GM23338 (cell line): ENCODE measurements at regions not wholly inside any gene's neighbourhood (a gene's known extent, or its start where the extent isn't known, plus 50 kb on each side); places are given as distances from the start of the nearest gene placed in this dataset.

Source experiments
- ATAC-seq: fragments of 200-7000 bp; cut with Tn5 transposase; 3 replicates; pipeline ENCODE4 v1.9.1; 2020
- DNase-seq: peaks from one replicate; pipeline ENCODE4 v3.0.0-alpha.2; 2015; ENCODE audit warnings: low spot score
- H2AFZ ChIP-seq: fragments of 200-600 bp; sonication (generic); 2 replicates; pipeline ENCODE4 v1.8.0; 2016; ENCODE audit warnings: antibody characterized with exemption, mild to moderate bottlenecking, moderate library complexity
- H3F3A ChIP-seq: fragments of 200-600 bp; sonication (generic); replicated peaks from 2 replicates; pipeline ENCODE4 v1.8.0; 2017; ENCODE audit warnings: antibody characterized with exemption, mixed run types, low read depth
- H3K27ac ChIP-seq: fragments of 200-600 bp; sonication (generic); 2 replicates; pipeline ENCODE4 v1.6.1; 2016; ENCODE audit warnings: low read depth
- H3K27me3 ChIP-seq: fragments of 200-600 bp; sonication (generic); 2 replicates; pipeline ENCODE4 v1.8.0; 2016; ENCODE audit warnings: mild to moderate bottlenecking, mixed run types, moderate library complexity; ENCODE audit not compliant: insufficient read depth
- H3K36me3 ChIP-seq: fragments of 200-600 bp; sonication (generic); 2 replicates; pipeline ENCODE4 v1.8.0; 2016; ENCODE audit warnings: mild to moderate bottlenecking; ENCODE audit not compliant: insufficient read depth
- H3K4me1 ChIP-seq: fragments of 200-600 bp; sonication (generic); 2 replicates; pipeline ENCODE4 v1.8.0; 2016; ENCODE audit warnings: mild to moderate bottlenecking, moderate library complexity; ENCODE audit not compliant: insufficient read depth
- H3K4me2 ChIP-seq: fragments of 200-600 bp; sonication (generic); 2 replicates; pipeline ENCODE4 v1.7.1; 2017; ENCODE audit warnings: mixed run types
- H3K4me3 ChIP-seq: fragments of 200-600 bp; sonication (generic); 2 replicates; pipeline ENCODE4 v1.6.1; 2016; ENCODE audit warnings: mixed run types
- H3K79me2 ChIP-seq: fragments of 200-600 bp; sonication (generic); replicated peaks from 2 replicates; pipeline ENCODE4 v1.8.0; 2017; ENCODE audit warnings: mild to moderate bottlenecking; ENCODE audit not compliant: insufficient read depth
- H3K9me2 ChIP-seq: fragments of 200-600 bp; sonication (generic); 2 replicates; pipeline ENCODE4 v1.8.0; 2017; ENCODE audit not compliant: insufficient read depth
- H4K20me1 ChIP-seq: fragments of 200-600 bp; sonication (generic); replicated peaks from 2 replicates; pipeline ENCODE4 v1.8.0; 2017; ENCODE audit warnings: mild to moderate bottlenecking; ENCODE audit not compliant: insufficient read depth
- H3K27ac Mint-ChIP-seq: 2 replicates; pipeline ENCODE4 v1.8.0; 2020; ENCODE audit warnings: inconsistent platforms, mild to moderate bottlenecking, moderate library complexity, mixed read lengths
- H3K27me3 Mint-ChIP-seq: 3 replicates; pipeline ENCODE4 v1.8.0; 2022; ENCODE audit warnings: low read depth, mild to moderate bottlenecking, moderate library complexity, mixed read lengths, inconsistent platforms; ENCODE audit not compliant: insufficient read depth, poor library complexity
- H3K36me3 Mint-ChIP-seq: 3 replicates; pipeline ENCODE4 v1.8.0; 2021; ENCODE audit warnings: low read depth, mild to moderate bottlenecking, inconsistent platforms, moderate library complexity, mixed read lengths
- H3K4me1 Mint-ChIP-seq: 3 replicates; pipeline ENCODE4 v1.8.0; 2020; ENCODE audit warnings: mild to moderate bottlenecking, inconsistent platforms, mixed read lengths
- H3K4me3 Mint-ChIP-seq: 3 replicates; pipeline ENCODE4 v1.8.0; 2021; ENCODE audit warnings: moderate library complexity, mild to moderate bottlenecking, inconsistent platforms, mixed read lengths
- H3K9me3 Mint-ChIP-seq: 3 replicates; pipeline ENCODE4 v1.8.0; 2020; ENCODE audit warnings: moderate library complexity, mild to moderate bottlenecking, inconsistent platforms, mixed read lengths
- CREB1 ChIP-seq: fragments of 250-450 bp; sonication (Bioruptor Pico); IDR thresholded peaks from 2 replicates; pipeline ENCODE4 v1.5.0; 2020; ENCODE audit warnings: low read depth, mild to moderate bottlenecking, moderate library complexity
- EZH2 ChIP-seq: fragments of 200-600 bp; sonication (generic); IDR thresholded peaks from one replicate; pipeline ENCODE4 v1.8.0; 2017; ENCODE audit warnings: antibody characterized with exemption, mild to moderate bottlenecking, low read depth; ENCODE audit not compliant: unreplicated experiment
- EZH2phosphoT487 ChIP-seq: fragments of 200-600 bp; sonication (generic); IDR thresholded peaks from one replicate; pipeline ENCODE4 v1.8.1; 2018; ENCODE audit warnings: antibody characterized with exemption; ENCODE audit not compliant: unreplicated experiment
- NANOG ChIP-seq: IDR thresholded peaks from 2 replicates; pipeline ENCODE4 v1.6.1; 2016; ENCODE audit warnings: antibody characterized with exemption, borderline replicate concordance
- POLR2AphosphoS5 ChIP-seq: IDR thresholded peaks from 2 replicates; pipeline ENCODE4 v1.6.1; 2016; ENCODE audit warnings: antibody characterized with exemption, low read depth
- STAT1 ChIP-seq: IDR thresholded peaks from one replicate; pipeline ENCODE4 v1.6.1; 2016; ENCODE audit warnings: antibody characterized with exemption; ENCODE audit not compliant: unreplicated experiment
- ZNF331 ChIP-seq: fragments of 250-450 bp; sonication (Bioruptor Pico); IDR thresholded peaks from 2 replicates; pipeline ENCODE4 v1.5.0; 2020; ENCODE audit warnings: low read depth, mild to moderate bottlenecking, moderate library complexity
- TF ChIP-seq, protein P1 (sequence below): IDR thresholded peaks from one replicate; pipeline ENCODE4 v1.6.1; 2018; ENCODE audit warnings: antibody characterized with exemption; ENCODE audit not compliant: unreplicated experiment
- TF ChIP-seq, protein P2 (sequence below), 2 experiments: fragments of 200-600 bp in 1 of 2; sonication (generic) in 1 of 2; conservative IDR thresholded peaks; 2 replicates each; pipeline versions ENCODE4 v1.5.1 to v1.6.1; 2016 to 2017; ENCODE audit warnings: antibody characterized with exemption in 2 of 2, low read depth in 2 of 2, mild to moderate bottlenecking in 2 of 2, moderate library complexity in 1 of 2
- TF ChIP-seq, protein P3 (sequence below): IDR thresholded peaks from 2 replicates; pipeline ENCODE4 v1.6.1; 2016; ENCODE audit warnings: antibody characterized with exemption

DNA sequence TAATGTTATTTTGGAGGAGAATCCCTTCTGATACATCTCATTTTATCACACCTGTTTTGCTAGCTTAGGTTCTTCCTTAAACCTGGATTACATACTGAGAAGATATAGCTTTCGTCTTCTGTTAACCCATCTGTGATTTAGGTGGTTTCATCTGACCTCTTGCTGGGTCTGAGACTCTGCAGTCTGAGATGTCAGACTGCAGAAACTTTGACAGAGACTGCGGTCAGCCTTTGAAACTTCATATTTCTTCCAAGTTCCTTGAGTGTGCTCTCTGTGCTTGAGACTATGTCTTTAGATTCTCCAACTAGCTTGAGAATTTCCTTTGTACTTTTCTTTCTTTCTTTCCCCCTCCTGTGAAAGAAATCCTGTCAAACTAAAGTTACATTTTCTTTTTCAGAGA, 196.4 kb upstream of the MPHOSPH6 start (continued):
- TF ChIP-seq, protein P1, sequence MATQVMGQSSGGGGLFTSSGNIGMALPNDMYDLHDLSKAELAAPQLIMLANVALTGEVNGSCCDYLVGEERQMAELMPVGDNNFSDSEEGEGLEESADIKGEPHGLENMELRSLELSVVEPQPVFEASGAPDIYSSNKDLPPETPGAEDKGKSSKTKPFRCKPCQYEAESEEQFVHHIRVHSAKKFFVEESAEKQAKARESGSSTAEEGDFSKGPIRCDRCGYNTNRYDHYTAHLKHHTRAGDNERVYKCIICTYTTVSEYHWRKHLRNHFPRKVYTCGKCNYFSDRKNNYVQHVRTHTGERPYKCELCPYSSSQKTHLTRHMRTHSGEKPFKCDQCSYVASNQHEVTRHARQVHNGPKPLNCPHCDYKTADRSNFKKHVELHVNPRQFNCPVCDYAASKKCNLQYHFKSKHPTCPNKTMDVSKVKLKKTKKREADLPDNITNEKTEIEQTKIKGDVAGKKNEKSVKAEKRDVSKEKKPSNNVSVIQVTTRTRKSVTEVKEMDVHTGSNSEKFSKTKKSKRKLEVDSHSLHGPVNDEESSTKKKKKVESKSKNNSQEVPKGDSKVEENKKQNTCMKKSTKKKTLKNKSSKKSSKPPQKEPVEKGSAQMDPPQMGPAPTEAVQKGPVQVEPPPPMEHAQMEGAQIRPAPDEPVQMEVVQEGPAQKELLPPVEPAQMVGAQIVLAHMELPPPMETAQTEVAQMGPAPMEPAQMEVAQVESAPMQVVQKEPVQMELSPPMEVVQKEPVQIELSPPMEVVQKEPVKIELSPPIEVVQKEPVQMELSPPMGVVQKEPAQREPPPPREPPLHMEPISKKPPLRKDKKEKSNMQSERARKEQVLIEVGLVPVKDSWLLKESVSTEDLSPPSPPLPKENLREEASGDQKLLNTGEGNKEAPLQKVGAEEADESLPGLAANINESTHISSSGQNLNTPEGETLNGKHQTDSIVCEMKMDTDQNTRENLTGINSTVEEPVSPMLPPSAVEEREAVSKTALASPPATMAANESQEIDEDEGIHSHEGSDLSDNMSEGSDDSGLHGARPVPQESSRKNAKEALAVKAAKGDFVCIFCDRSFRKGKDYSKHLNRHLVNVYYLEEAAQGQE, result no peak
- TF ChIP-seq ZNF331 (CRISPR knock-in tag), result no peak
- TF ChIP-seq EZH2, result no peak
- TF ChIP-seq, protein P2, sequence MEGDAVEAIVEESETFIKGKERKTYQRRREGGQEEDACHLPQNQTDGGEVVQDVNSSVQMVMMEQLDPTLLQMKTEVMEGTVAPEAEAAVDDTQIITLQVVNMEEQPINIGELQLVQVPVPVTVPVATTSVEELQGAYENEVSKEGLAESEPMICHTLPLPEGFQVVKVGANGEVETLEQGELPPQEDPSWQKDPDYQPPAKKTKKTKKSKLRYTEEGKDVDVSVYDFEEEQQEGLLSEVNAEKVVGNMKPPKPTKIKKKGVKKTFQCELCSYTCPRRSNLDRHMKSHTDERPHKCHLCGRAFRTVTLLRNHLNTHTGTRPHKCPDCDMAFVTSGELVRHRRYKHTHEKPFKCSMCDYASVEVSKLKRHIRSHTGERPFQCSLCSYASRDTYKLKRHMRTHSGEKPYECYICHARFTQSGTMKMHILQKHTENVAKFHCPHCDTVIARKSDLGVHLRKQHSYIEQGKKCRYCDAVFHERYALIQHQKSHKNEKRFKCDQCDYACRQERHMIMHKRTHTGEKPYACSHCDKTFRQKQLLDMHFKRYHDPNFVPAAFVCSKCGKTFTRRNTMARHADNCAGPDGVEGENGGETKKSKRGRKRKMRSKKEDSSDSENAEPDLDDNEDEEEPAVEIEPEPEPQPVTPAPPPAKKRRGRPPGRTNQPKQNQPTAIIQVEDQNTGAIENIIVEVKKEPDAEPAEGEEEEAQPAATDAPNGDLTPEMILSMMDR (conservative IDR thresholded peaks at IDR 0.05; ENCODE audit: low read depth in 2 of 2), result no peak

DNA sequence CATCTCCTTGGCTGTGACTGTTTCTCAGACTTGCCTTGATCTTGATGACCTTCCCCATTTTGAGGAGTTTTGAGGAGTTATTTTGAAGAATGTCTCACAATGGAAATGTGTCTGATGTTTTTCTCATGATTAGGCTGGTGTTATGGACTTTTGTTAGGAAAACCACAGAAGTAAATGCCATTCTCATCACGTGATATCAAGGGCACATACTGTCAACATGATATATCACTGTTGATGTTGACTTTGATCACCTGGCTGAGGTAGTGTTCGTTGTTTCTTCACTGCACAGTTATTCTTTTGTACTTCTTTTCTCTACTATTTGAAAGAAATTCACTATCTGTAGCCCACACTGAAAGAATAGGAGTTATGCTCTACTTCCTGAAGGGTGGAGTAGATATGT, 194.7 kb upstream of the MPHOSPH6 start:
- Histone ChIP-seq H3K27me3 (no peaks in the 10 kb centered on the region), H3K36me3 (no peaks in the 10 kb centered on the region), H3K4me3 (no peak overlapping the region), H3K4me2 (no peak overlapping the region), H3K9me2 (0 out of 2 replicates have a peak, but pooled peaks cover 3% of the 10 kb centered on the region), H4K20me1 (no peaks in the 10 kb centered on the region), H3F3A (no peaks in the 10 kb centered on the region), H3K79me2 (no peaks in the 10 kb centered on the region), H3K27ac (no peak overlapping the region), H2AFZ (no peak overlapping the region), H3K4me1 (no peaks in the 10 kb centered on the region)
- ATAC-seq, result no peak
- Mint-ChIP-seq H3K9me3 (no peaks in the 10 kb centered on the region), H3K36me3 (no peaks in the 10 kb centered on the region), H3K4me3 (no peak overlapping the region), H3K27me3 (peaks cover 8% of the 10 kb centered on the region), H3K4me1 (peaks cover 8% of the 10 kb centered on the region), H3K27ac (no peak overlapping the region)
- DNase-seq, result no peak
- TF ChIP-seq POLR2AphosphoS5, result no peak
- TF ChIP-seq NANOG, result no peak
- no peak for TF ChIP-seq CREB1 (CRISPR knock-in tag)
- TF ChIP-seq, protein P3, sequence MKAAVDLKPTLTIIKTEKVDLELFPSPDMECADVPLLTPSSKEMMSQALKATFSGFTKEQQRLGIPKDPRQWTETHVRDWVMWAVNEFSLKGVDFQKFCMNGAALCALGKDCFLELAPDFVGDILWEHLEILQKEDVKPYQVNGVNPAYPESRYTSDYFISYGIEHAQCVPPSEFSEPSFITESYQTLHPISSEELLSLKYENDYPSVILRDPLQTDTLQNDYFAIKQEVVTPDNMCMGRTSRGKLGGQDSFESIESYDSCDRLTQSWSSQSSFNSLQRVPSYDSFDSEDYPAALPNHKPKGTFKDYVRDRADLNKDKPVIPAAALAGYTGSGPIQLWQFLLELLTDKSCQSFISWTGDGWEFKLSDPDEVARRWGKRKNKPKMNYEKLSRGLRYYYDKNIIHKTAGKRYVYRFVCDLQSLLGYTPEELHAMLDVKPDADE, result no peak
- TF ChIP-seq EZH2phosphoT487, result no peak
- no peak for TF ChIP-seq STAT1
- no peak for TF ChIP-seq EZH2
- TF ChIP-seq, protein P1, result no peak
